ENCODE measurements at regions not wholly inside any gene's neighbourhood (a gene's known extent, or its start where the extent isn't known, plus 50 kb on each side); places are given as distances from the start of the nearest gene placed in this dataset.

GRCh38 chr2:226320076-226320948 lies 479.3 kb downstream of the IRS1 start:
- H3K27me3 Mint-ChIP-seq (ENCODE audit: unreplicated experiment) = no peaks in the 10 kb centered on the region
- peaks cover 8% of the 10 kb centered on the region for H3K4me1 Mint-ChIP-seq (ENCODE audit: unreplicated experiment)
- no peak for TF ChIP-seq CTCF (IDR thresholded peaks at IDR 0.05; ENCODE audit: unreplicated experiment)
- no peak overlapping the region for H3K4me3 Mint-ChIP-seq (ENCODE audit: unreplicated experiment)
- no peak for DNase-seq (ENCODE audit: low spot score)
- no peaks in the 10 kb centered on the region for H3K9me3 Mint-ChIP-seq (ENCODE audit: unreplicated experiment)
- H3K36me3 Mint-ChIP-seq (ENCODE audit: low read depth, unreplicated experiment) = no peaks in the 10 kb centered on the region
- no peak overlapping the region for H3K27ac Mint-ChIP-seq (ENCODE audit: unreplicated experiment)

GRCh38 chr2:226317970-226318369 lies 481.6 kb downstream of the IRS1 start:
- no peak overlapping the region for H3K4me3 Mint-ChIP-seq (ENCODE audit: unreplicated experiment)
- no peaks in the 10 kb centered on the region for H3K4me1 Mint-ChIP-seq (ENCODE audit: unreplicated experiment)

GRCh38 chr2:226313060-226313459 lies 486.6 kb downstream of the IRS1 start:
- Mint-ChIP-seq H3K4me1 (ENCODE audit: unreplicated experiment) (no peaks in the 10 kb centered on the region), H3K27ac (ENCODE audit: unreplicated experiment) (no peak overlapping the region), H3K9me3 (ENCODE audit: unreplicated experiment) (no peaks in the 10 kb centered on the region), H3K27me3 (ENCODE audit: unreplicated experiment) (no peaks in the 10 kb centered on the region), H3K36me3 (ENCODE audit: low read depth, unreplicated experiment) (no peaks in the 10 kb centered on the region), H3K4me3 (ENCODE audit: unreplicated experiment) (no peak overlapping the region)
- no peak for TF ChIP-seq CTCF (IDR thresholded peaks at IDR 0.05; ENCODE audit: unreplicated experiment)
- no peak for DNase-seq (ENCODE audit: low spot score)

More at GRCh38 chr2:226317970-226318369, 481.6 kb downstream of the IRS1 start:
- Mint-ChIP-seq H3K9me3 (ENCODE audit: unreplicated experiment) (no peaks in the 10 kb centered on the region), H3K36me3 (ENCODE audit: low read depth, unreplicated experiment) (no peaks in the 10 kb centered on the region), H3K27me3 (ENCODE audit: unreplicated experiment) (no peaks in the 10 kb centered on the region), H3K27ac (ENCODE audit: unreplicated experiment) (no peak overlapping the region)
- no peak for TF ChIP-seq CTCF (IDR thresholded peaks at IDR 0.05; ENCODE audit: unreplicated experiment)
- DNase-seq (ENCODE audit: low spot score) = no peak

GRCh38 chr2:226312155-226312554 lies 487.5 kb downstream of the IRS1 start:
- no peak for DNase-seq (ENCODE audit: low spot score)
- Mint-ChIP-seq H3K27me3 (ENCODE audit: unreplicated experiment) (no peaks in the 10 kb centered on the region), H3K36me3 (ENCODE audit: low read depth, unreplicated experiment) (no peaks in the 10 kb centered on the region), H3K27ac (ENCODE audit: unreplicated experiment) (no peak overlapping the region), H3K4me1 (ENCODE audit: unreplicated experiment) (no peaks in the 10 kb centered on the region), H3K9me3 (ENCODE audit: unreplicated experiment) (no peaks in the 10 kb centered on the region), H3K4me3 (ENCODE audit: unreplicated experiment) (no peak overlapping the region)
- no peak for TF ChIP-seq CTCF (IDR thresholded peaks at IDR 0.05; ENCODE audit: unreplicated experiment)

- no peaks in the 10 kb centered on the region for H3K36me3 Mint-ChIP-seq (ENCODE audit: low read depth, unreplicated experiment)
- no peaks in the 10 kb centered on the region for H3K4me1 Mint-ChIP-seq (ENCODE audit: unreplicated experiment)
- H3K27me3 Mint-ChIP-seq (ENCODE audit: unreplicated experiment) = no peaks in the 10 kb centered on the region
- H3K27ac Mint-ChIP-seq (ENCODE audit: unreplicated experiment) = no peak overlapping the region
- no peak for TF ChIP-seq CTCF (IDR thresholded peaks at IDR 0.05; ENCODE audit: unreplicated experiment)
- no peak overlapping the region for H3K4me3 Mint-ChIP-seq (ENCODE audit: unreplicated experiment)
- no peak for DNase-seq (ENCODE audit: low spot score)
- no peaks in the 10 kb centered on the region for H3K9me3 Mint-ChIP-seq (ENCODE audit: unreplicated experiment)
These were observed 489.5 kb downstream of the IRS1 start for GRCh38 chr2:226310146-226310545.

Measured in endothelial cell (in vitro differentiated cells).